Stomach smooth muscle (tissue), 2 donors: ENCODE measurements at regions not wholly inside any gene's neighbourhood (a gene's known extent, or its start where the extent isn't known, plus 50 kb on each side); places are given as distances from the start of the nearest gene placed in this dataset.

Experiments
- H3K27ac ChIP-seq: one replicate; pipeline ENCODE4 v1.7.0; 2013; ENCODE audit warnings: mild to moderate bottlenecking, low read length, inconsistent platforms
- H3K27me3 ChIP-seq, 2 donors: one replicate each; pipeline ENCODE4 v1.7.0; 2013; ENCODE audit warnings: low read length in 2 of 2; ENCODE audit not compliant: insufficient read depth in 2 of 2, control insufficient read depth in 1 of 2
- H3K36me3 ChIP-seq, 2 donors: one replicate each; pipeline ENCODE4 v1.7.0; 2013; ENCODE audit warnings: low read length in 2 of 2; ENCODE audit not compliant: control insufficient read depth in 2 of 2, insufficient read depth in 2 of 2
- H3K4me1 ChIP-seq: one replicate; pipeline ENCODE4 v1.7.0; 2013; ENCODE audit warnings: low read length; ENCODE audit not compliant: control insufficient read depth, insufficient read depth
- H3K4me3 ChIP-seq, 2 donors: one replicate each; pipeline ENCODE4 v1.7.0; 2013; ENCODE audit warnings: low read length in 2 of 2
- H3K9ac ChIP-seq, 2 donors: one replicate each; pipeline ENCODE4 v1.7.0; 2013; ENCODE audit warnings: low read length in 2 of 2, mild to moderate bottlenecking in 1 of 2
- H3K9me3 ChIP-seq, 2 donors: one replicate each; pipeline ENCODE4 v1.7.0; 2013; ENCODE audit warnings: low read length in 2 of 2; ENCODE audit not compliant: control insufficient read depth in 2 of 2
- donor health status: healthy.
- donor health status: Pancreatic carcinoma.

- Histone ChIP-seq H3K27me3 (no peaks in the 10 kb centered on the region), H3K36me3 (no peaks in the 10 kb centered on the region)
Measured at GRCh38 chr6:135798751-135799515, 52.6 kb upstream of the PDE7B start.

More at GRCh38 chr6:135798751-135799515, 52.6 kb upstream of the PDE7B start:
- no peaks in the 10 kb centered on the region for H3K4me1 ChIP-seq
- no peaks in the 10 kb centered on the region for H3K9me3 ChIP-seq
- no peak overlapping the region for H3K4me3 ChIP-seq
- no peak overlapping the region for H3K27ac ChIP-seq
- no peak overlapping the region for H3K9ac ChIP-seq
